PC-9 (cell line): ENCODE measurements at regions not wholly inside any gene's neighbourhood (a gene's known extent, or its start where the extent isn't known, plus 50 kb on each side); places are given as distances from the start of the nearest gene placed in this dataset.

Experiments
- BruUV-seq: library from RNA; stranded (reverse); fragments of 400-500 nt; replicated peaks from 2 replicates; lab custom pipeline; 2021; lab: Mats Ljungman, UMichigan
- CTCF ChIA-PET: fragments of 300-600 bp; sonication (Branson Sonifier 250); formaldehyde crosslinking; loops from one replicate; lab custom pipeline; 2022; ENCODE audit warnings: antibody characterized with exemption; lab: Charles Lee
- POLR2A ChIA-PET: fragments of 300-600 bp; sonication (Branson Sonifier 250); formaldehyde crosslinking; loops from one replicate; lab custom pipeline; 2022; ENCODE audit warnings: antibody characterized with exemption; ENCODE audit not compliant: unreplicated experiment; lab: Charles Lee
- DNase-seq, 2 experiments: peaks; one replicate each; pipeline versions ENCODE4 v3.0.0 to v3.0.0-alpha.2; 2015 to 2022; ENCODE audit warnings: mixed read lengths in 1 of 2
- H2AFZ ChIP-seq: fragments of 200-600 bp; sonication (generic); 2 replicates; pipeline ENCODE4 v1.8.1; 2017; ENCODE audit warnings: antibody characterized with exemption
- H3F3A ChIP-seq: fragments of 200-600 bp; sonication (generic); 2 replicates; pipeline ENCODE4 v1.8.1; 2017; ENCODE audit warnings: antibody characterized with exemption, mild to moderate bottlenecking, low read depth; ENCODE audit not compliant: insufficient read depth
- H3K27ac ChIP-seq: fragments of 200-600 bp; sonication (generic); 2 replicates; pipeline ENCODE4 v1.6.1; 2016; ENCODE audit warnings: mixed run types
- H3K27me3 ChIP-seq: fragments of 200-600 bp; sonication (generic); 2 replicates; pipeline ENCODE4 v1.6.1; 2016; ENCODE audit warnings: low read depth, mixed run types; ENCODE audit not compliant: insufficient read depth
- H3K36me3 ChIP-seq: fragments of 200-600 bp; sonication (generic); 2 replicates; pipeline ENCODE4 v1.6.1; 2016; ENCODE audit warnings: low read depth, mixed run types
- H3K4me1 ChIP-seq: fragments of 200-600 bp; sonication (generic); replicated peaks from 2 replicates; pipeline ENCODE4 v1.6.1; 2016; ENCODE audit warnings: mixed run types; ENCODE audit not compliant: insufficient read depth
- H3K4me2 ChIP-seq: fragments of 200-600 bp; sonication (generic); 2 replicates; pipeline ENCODE4 v1.6.1; 2017; ENCODE audit warnings: mixed run types
- H3K4me3 ChIP-seq: fragments of 200-600 bp; sonication (generic); 2 replicates; pipeline ENCODE4 v1.6.1; 2016; ENCODE audit warnings: mixed run types
- H3K79me2 ChIP-seq: fragments of 200-600 bp; sonication (generic); 2 replicates; pipeline ENCODE4 v1.6.1; 2017; ENCODE audit warnings: low read depth, mixed run types
- H3K9me2 ChIP-seq: fragments of 200-600 bp; sonication (generic); 2 replicates; pipeline ENCODE4 v1.8.1; 2017; ENCODE audit warnings: mild to moderate bottlenecking; ENCODE audit not compliant: insufficient read depth
- H3K9me3 ChIP-seq: fragments of 200-600 bp; sonication (generic); 2 replicates; pipeline ENCODE4 v1.8.1; 2016; ENCODE audit warnings: low read depth; ENCODE audit not compliant: insufficient read depth
- H4K20me1 ChIP-seq: fragments of 200-600 bp; sonication (generic); 2 replicates; pipeline ENCODE4 v1.8.1; 2017; ENCODE audit not compliant: insufficient read depth
- EZH2 ChIP-seq: fragments of 200-600 bp; sonication (generic); IDR thresholded peaks from 2 replicates; pipeline ENCODE4 v1.8.0; 2017; ENCODE audit warnings: antibody characterized with exemption, low read depth
- intact Hi-C: fragments of 100-400 bp; cut with micrococcal nuclease; formaldehyde crosslinking; loops from one replicate; pipeline ENCODE4 v1.10.0; 2022; ENCODE audit not compliant: unreplicated experiment
- TF ChIP-seq, protein P1 (sequence below): fragments of 200-600 bp; sonication (generic); conservative IDR thresholded peaks from 2 replicates; pipeline ENCODE4 v1.6.1; 2017; ENCODE audit warnings: mixed run types, antibody characterized with exemption, mild to moderate bottlenecking, moderate library complexity

DNA sequence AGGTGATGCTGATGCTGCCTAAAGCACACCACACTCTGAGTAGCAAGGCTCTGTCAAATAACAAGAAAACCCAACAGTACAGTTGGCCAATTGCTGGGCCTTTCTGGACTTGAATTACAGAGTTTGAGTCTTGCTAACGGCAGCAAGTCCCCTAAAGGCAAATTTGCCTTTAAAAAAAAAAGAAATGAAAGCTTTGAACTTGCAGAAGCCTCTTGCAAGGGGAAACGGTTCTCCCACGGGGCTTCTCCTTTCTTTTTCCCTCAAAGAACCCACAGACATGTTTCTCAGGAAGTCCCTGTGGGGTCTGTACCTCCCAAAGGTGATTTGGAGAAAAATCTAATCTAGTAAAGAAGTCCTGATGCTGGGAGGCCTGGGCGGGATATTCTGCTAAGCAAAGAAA is 191.3 kb upstream of the MYL2 start:
- Histone ChIP-seq H3K4me3 (no peak overlapping the region), H3K27me3 (peaks cover 78% of the 10 kb centered on the region), H3K79me2 (no peaks in the 10 kb centered on the region), H3K36me3 (no peaks in the 10 kb centered on the region), H3K9me3 (no peaks in the 10 kb centered on the region), H3K4me1 (no peaks in the 10 kb centered on the region), H2AFZ (no peak overlapping the region), H3K4me2 (no peak overlapping the region), H3K27ac (no peak overlapping the region), H3K9me2 (no peaks in the 10 kb centered on the region), H4K20me1 (no peaks in the 10 kb centered on the region), H3F3A (no peaks in the 10 kb centered on the region)
- ChIA-PET CTCF (no interaction called here), POLR2A (no interaction called here)
- no peak for DNase-seq
- intact Hi-C loops, result no loop called here
- TF ChIP-seq, protein P1, sequence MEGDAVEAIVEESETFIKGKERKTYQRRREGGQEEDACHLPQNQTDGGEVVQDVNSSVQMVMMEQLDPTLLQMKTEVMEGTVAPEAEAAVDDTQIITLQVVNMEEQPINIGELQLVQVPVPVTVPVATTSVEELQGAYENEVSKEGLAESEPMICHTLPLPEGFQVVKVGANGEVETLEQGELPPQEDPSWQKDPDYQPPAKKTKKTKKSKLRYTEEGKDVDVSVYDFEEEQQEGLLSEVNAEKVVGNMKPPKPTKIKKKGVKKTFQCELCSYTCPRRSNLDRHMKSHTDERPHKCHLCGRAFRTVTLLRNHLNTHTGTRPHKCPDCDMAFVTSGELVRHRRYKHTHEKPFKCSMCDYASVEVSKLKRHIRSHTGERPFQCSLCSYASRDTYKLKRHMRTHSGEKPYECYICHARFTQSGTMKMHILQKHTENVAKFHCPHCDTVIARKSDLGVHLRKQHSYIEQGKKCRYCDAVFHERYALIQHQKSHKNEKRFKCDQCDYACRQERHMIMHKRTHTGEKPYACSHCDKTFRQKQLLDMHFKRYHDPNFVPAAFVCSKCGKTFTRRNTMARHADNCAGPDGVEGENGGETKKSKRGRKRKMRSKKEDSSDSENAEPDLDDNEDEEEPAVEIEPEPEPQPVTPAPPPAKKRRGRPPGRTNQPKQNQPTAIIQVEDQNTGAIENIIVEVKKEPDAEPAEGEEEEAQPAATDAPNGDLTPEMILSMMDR, result no peak
- TF ChIP-seq EZH2, result no peak
- no TSS peak for BruUV-seq

DNA sequence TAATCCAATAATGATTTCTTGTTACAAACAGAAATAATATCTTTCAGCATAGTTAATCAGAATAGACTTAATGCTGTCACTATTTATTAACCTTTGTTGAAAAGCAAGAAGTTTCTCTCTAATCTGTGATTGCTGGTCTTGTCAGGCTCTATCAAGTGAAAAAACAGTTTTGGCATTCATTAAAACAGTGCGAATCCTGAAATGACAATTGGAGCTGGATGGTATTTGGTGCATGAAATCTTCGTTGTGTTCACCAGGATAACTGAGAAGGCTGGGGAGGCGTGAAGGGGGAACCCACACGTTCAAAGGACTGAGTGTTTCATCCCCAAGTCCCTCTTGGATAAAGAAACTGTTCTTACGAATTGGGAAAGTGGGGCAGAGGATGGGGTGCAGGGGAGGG is 190.2 kb upstream of the MYL2 start:
- no peak overlapping the region for H3K4me3 ChIP-seq
- ChIA-PET POLR2A (no interaction called here), CTCF (no interaction called here)
- no peaks in the 10 kb centered on the region for H3K4me1 ChIP-seq
- H3K27ac ChIP-seq, result no peak overlapping the region
- no peaks in the 10 kb centered on the region for H3K36me3 ChIP-seq
- peaks cover 84% of the 10 kb centered on the region for H3K27me3 ChIP-seq
- no peak overlapping the region for H2AFZ ChIP-seq
- H3K9me3 ChIP-seq, result no peaks in the 10 kb centered on the region
- intact Hi-C loops, result no loop called here
- H3K79me2 ChIP-seq, result no peaks in the 10 kb centered on the region
- no peak overlapping the region for H3K4me2 ChIP-seq
- BruUV-seq, result no TSS peak
- no peaks in the 10 kb centered on the region for H3F3A ChIP-seq
- H3K9me2 ChIP-seq, result no peaks in the 10 kb centered on the region
- DNase-seq, result no peak
- H4K20me1 ChIP-seq, result no peaks in the 10 kb centered on the region
- no peak for TF ChIP-seq EZH2
- TF ChIP-seq, protein P1, result no peak

GRCh38 chr12:111108726-111109125 is 188.3 kb upstream of the MYL2 start:
- H3K27ac ChIP-seq, result no peak overlapping the region
- intact Hi-C loops, result no loop called here
- no peaks in the 10 kb centered on the region for H3K9me3 ChIP-seq
- H3K79me2 ChIP-seq, result no peaks in the 10 kb centered on the region
- no peaks in the 10 kb centered on the region for H3K9me2 ChIP-seq
- H3K36me3 ChIP-seq, result no peaks in the 10 kb centered on the region
- no peak overlapping the region for H3K4me3 ChIP-seq
- H3K4me2 ChIP-seq, result no peak overlapping the region
- no TSS peak for BruUV-seq
- DNase-seq, result no peak
- no peak overlapping the region for H2AFZ ChIP-seq
- no peaks in the 10 kb centered on the region for H3K4me1 ChIP-seq
- ChIA-PET CTCF (interaction anchor here (0.5 kb wide), 1 partner anchor 217 kb away, joined by 5 read pairs; no protein-coding TSS in a partner anchor), POLR2A (no interaction called here)
- no peaks in the 10 kb centered on the region for H3F3A ChIP-seq
- H3K27me3 ChIP-seq, result peaks cover 92% of the 10 kb centered on the region
- TF ChIP-seq, protein P1, result no peak
- no peak for TF ChIP-seq EZH2
- H4K20me1 ChIP-seq, result no peaks in the 10 kb centered on the region
